ENCODE measurements at regions not wholly inside any gene's neighbourhood (a gene's known extent, or its start where the extent isn't known, plus 50 kb on each side); places are given as distances from the start of the nearest gene placed in this dataset.

DNA sequence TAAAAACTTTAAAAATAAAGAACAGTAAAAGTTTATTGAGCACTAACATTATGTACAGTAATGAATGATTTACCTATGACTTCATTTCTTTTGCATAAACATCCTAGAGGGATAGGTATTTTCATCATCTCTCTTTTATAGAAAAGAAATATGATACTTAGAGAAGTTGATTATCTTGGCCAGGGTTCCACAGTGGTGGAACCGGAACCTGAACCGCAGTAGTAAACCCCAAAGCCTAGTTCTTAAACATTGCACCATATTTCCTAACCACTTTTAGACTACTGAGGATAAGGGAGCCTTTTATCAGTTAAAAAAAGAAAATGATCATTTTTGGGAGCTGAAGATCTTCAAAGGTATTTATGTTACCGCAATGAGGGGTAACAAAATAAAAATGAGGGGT lies 205.7 kb upstream of the SGCD start:
- Histone ChIP-seq H3K27ac (ENCODE audit: insufficient read depth, low read depth, low read length) (no peak overlapping the region), H3K4me1 (ENCODE audit: control insufficient read depth, extremely low read depth, insufficient read depth, low read length) (no peaks in the 10 kb centered on the region), H2AFZ (ENCODE audit: low read depth, low read length) (no peak overlapping the region), H3K79me2 (ENCODE audit: control insufficient read depth, insufficient read depth, low read length) (no peaks in the 10 kb centered on the region), H3K9me1 (replicated peaks; ENCODE audit: control insufficient read depth, extremely low read depth, insufficient read depth, low read length) (no peaks in the 10 kb centered on the region), H3K4me2 (ENCODE audit: insufficient read depth, low read length) (no peak overlapping the region), H3K27me3 (ENCODE audit: control insufficient read depth in 2 of 2, insufficient read depth in 2 of 2, low read length in 2 of 2) (no peaks in the 10 kb centered on the region), H3K9me3 (replicated peaks; ENCODE audit: control insufficient read depth, insufficient read depth, low read length) (peaks cover 5% of the 10 kb centered on the region), H3K4me3 (replicated peaks in 1 of 3; ENCODE audit: insufficient read depth in 1 of 3, low read depth in 1 of 3, low read length in 3 of 3) (no peak overlapping the region), H3K36me3 (ENCODE audit: control insufficient read depth in 2 of 2, extremely low read depth in 1 of 2, insufficient read depth in 2 of 2, low read length in 2 of 2) (no peaks in the 10 kb centered on the region), H4K20me1 (replicated peaks; ENCODE audit: control insufficient read depth, extremely low read depth, insufficient read depth, low read length) (no peaks in the 10 kb centered on the region), H3K9ac (replicated peaks; ENCODE audit: extremely low read depth, insufficient read depth, low read length) (no peak overlapping the region)
- no peak for FAIRE-seq
- intact Hi-C loops (cut with micrococcal nuclease) (no loop called here), dilution Hi-C loops (cut with MboI; ENCODE audit: extremely low pct_ligation_motif_present, low sequenced_read_pairs) (no loop called here)
- no TSS peak for BruUV-seq (replicated peaks)
- CTCF ChIA-PET = no interaction called here
- POLR2A ChIA-PET = no interaction called here
- no peak for DNase-seq (ENCODE audit: low read depth, low spot score)
- TF ChIP-seq POLR2A (IDR thresholded peaks at IDR 0.05; ENCODE audit: low read depth, low read length) (no peak), MAX (IDR thresholded peaks at IDR 0.05; ENCODE audit: insufficient read depth, insufficient read length) (no peak), POLR2AphosphoS5 (IDR thresholded peaks at IDR 0.05; ENCODE audit: insufficient read depth, low read depth, low read length) (no peak), EZH2 (IDR thresholded peaks at IDR 0.05; ENCODE audit: borderline replicate concordance, low read depth, low read length, severe bottlenecking) (no peak), FOS (IDR thresholded peaks at IDR 0.05; ENCODE audit: borderline replicate concordance, insufficient read depth, low read length) (no peak), CTCF (IDR thresholded peaks at IDR 0.05; ENCODE audit: extremely low read depth in 1 of 2, insufficient read depth in 1 of 2, low read depth in 1 of 2, low read length in 2 of 2) (no peak), GATA2 (IDR thresholded peaks at IDR 0.05; ENCODE audit: insufficient read depth, insufficient read length, low read depth, low read length) (no peak), JUN (IDR thresholded peaks at IDR 0.05; ENCODE audit: borderline replicate concordance, insufficient read depth, insufficient read length, low read depth) (no peak), MYC (IDR thresholded peaks at IDR 0.05; ENCODE audit: low read depth, low read length) (no peak)

Measured in endothelial cell of umbilical vein (primary cell).